Suppressor macrophage treated with lipopolysaccharide for 1 hour (primary cell): ENCODE measurements at regions not wholly inside any gene's neighbourhood (a gene's known extent, or its start where the extent isn't known, plus 50 kb on each side); places are given as distances from the start of the nearest gene placed in this dataset.

Experiments used
- DNase-seq, 3 donors: peaks; one replicate each; pipeline ENCODE4 v3.0.0-alpha.2; 2020 to 2022

DNA sequence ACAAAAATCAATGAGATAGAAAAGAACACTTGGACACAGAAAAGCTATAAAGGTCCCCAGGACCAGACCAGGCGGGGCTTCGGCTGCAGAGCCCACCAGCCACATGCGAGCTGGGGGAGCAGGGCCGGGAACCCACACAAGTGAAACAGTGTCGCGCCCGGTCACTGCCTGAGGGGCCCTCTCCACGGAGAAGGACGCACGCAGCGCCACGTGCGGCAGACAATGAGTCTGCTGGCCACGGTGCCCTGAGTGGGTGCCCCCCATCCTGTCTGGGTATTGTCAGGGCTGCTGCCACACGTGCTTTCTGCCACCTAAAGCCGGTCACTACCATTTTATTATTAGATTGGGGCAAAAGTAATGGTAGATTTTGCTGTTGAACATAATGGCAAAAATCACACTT, 207.9 kb upstream of the HDAC4 start:
- no peak for DNase-seq

DNA sequence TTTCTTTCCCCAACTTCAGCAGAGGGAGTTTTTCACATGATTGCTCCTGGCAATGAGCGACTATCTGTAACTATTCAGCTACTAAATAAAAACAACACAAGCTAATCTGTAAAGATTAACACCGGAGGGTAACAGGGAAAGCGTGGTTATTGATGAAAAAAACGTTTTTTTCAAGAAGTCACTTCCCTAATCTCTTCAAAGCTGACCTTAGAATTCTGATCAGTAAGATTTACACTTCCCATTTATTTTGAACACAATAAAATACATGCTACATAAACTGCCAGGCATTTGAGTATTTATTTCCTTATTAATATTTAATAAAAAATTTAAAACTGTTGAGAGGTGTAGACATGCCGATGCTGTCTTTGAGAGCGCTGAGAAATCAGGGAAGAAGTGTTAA, 207.4 kb upstream of the HDAC4 start:
- DNase-seq: peak in 1 of 3 donors; percentile 33

DNA sequence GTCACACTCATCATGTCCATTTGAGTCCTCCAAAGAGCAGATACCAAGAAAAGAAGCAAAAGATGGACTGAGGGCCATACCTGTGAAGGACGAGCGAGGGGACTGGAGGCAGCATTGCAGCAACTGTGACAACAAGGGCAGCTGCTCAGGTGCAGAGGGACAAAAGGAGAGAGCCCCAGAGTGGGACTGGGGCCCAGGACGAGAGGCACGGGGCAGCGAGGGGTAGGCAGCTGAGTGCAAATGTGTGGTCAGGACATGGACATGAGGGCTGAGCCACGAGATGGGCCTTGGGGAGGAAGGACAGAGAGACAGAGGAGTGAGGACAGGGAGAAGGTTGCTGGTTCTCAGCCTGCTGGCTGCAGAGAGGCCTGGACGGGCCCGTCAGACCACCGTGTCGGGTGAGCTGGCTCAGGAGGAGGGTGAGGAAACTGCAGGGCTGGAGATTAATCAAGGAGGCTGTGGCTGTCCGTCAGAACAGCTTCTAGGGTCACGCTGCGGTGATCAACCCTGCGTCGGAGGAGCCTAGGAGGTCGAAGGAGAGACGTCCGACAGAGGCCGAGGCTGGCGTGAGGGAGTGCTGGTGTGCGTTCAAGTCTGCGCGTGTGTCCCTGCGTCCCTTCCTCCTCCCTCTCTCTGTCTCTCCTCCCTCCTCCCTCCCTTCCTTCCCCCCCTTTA, 206.8 kb upstream of the HDAC4 start:
- DNase-seq: peak in 1 of 3 donors; percentile 24

DNA sequence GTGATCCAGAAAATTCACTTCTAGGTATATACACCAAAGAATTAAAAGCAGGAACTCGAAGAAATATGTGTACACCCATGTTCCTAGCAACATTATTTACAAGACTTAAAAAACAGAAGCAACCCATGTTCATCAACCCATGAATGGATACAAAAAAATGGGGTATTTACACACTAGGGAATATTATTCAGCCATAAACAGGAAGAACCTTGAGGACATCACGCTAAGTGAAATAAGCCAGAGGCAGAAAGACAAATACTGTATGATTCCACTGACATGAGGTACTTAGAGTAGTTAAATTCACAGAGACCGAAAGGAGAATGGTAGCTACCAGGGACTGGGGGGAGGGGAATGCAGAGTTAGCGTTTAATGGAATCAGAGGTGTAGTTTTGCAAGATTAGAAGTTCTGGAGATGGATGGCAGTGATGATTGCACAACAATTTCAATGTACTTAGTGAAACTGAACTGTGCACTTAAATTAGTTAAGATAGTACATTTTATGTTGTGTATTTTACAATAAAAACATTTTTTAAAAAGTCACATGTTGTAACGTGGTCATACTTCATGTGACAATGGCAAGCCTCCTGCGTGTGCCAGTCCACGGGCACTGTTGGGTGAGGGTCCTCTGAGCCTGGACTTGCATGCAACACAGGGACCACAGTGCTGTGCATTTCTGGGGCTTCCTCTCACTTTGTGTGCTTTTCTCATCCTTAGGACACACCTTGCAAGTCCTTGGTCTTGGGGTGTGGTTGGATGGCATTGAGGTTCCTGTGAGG, 206.1 kb upstream of the HDAC4 start:
- DNase-seq: peak; percentile 33 to 35 (median 34)

DNA sequence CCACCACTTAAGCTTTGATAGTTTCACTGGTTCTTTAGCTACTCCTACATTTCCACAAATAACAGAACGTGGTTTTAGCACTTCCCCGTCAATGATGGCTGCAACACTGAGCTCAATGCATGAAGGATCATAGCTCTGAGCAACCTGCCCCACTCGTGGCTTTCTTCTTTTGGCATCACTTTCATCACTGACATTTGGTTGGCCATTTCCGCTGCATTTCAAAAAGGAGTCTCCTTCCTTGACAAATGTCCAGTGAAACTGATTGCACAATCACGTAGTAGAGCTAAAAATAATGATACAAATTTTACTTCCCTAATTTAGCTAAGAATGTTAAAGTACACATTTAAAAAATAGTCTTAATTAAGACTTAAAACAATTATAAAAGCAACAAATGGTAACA, 205.2 kb upstream of the HDAC4 start:
- DNase-seq: peak; percentile 80 to 90 (median 88)

DNA sequence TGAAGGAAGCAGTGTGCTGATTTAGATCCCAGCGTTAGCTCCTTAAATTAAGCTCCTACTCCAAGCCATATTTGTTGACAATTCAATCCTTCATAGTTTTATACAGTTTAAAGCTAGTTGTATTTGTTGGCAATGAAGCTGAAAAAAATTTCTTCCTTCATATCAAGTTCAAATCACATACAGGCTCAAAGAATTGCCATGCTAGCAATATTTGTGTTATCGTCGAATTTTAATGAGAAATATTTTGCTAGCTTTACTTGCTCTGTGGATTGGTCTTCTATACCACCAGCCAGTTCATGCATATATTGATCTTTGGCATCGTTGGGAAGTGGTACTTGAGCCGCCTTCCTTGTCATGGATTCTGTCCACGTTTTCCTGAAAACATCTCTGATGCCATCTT, 204.6 kb upstream of the HDAC4 start:
- DNase-seq: no peak

DNA sequence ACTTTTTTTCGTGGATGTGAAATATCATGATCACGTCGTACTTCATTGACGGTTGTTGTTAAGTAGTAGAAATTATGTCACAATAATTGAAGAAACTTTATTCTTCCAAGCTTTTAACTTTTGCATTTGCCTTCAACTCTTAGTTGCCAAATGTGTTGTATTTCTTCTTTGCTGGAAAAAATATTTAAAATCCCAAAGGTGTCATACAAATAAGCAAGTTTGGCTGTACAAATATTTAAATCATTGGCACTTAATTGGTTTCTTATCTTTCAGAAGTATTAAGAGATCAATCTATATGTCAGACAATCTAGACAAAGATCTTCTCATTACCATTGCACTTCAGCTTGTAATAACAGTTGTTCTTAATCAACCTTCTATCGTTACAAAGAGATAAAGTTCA, 204.0 kb upstream of the HDAC4 start:
- no peak for DNase-seq

DNA sequence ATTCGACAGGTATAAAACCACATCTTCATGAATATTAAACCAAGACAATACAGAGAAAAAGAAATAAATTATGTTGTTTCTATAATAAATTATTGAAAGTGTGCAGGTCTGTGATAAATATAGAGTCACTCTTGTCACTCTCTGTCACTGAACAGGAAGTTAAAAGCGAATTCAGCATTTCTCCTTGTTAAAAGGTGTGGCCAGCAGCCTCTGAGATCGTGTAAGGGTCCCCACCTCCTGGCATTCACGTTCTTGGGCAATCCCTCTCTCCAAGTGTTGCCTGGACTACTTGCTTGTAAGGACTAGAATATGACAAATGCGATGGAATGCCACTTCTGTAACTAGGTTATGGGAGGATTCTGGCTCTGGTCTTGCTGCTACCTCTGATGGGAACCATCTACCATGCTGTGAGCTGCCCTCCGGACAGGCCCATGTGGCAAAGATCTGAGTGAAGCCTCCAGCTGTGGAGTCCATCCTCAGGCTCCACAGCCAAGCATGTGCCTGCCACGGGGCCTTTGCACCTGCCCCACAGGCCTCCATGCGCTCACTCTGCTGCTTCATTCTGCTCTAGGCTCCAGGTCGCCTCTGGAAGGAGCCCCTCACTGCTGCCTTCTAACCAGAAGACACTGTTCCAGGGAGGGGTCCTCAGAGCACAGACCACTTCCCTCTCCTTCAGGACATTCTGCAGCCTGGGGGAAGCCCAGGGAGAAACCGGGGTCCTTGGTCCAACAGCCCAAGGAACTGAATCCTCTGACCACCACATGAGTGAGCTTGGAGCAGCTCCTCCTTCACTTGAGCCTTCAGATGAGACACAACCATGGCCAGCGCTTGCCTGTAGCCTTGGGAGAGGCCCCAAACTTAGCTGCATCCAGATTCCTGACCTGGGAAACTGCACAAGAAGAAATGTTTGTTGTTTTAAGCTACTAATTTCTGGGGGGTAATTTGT, 202.9 kb upstream of the HDAC4 start:
- no peak for DNase-seq

DNA sequence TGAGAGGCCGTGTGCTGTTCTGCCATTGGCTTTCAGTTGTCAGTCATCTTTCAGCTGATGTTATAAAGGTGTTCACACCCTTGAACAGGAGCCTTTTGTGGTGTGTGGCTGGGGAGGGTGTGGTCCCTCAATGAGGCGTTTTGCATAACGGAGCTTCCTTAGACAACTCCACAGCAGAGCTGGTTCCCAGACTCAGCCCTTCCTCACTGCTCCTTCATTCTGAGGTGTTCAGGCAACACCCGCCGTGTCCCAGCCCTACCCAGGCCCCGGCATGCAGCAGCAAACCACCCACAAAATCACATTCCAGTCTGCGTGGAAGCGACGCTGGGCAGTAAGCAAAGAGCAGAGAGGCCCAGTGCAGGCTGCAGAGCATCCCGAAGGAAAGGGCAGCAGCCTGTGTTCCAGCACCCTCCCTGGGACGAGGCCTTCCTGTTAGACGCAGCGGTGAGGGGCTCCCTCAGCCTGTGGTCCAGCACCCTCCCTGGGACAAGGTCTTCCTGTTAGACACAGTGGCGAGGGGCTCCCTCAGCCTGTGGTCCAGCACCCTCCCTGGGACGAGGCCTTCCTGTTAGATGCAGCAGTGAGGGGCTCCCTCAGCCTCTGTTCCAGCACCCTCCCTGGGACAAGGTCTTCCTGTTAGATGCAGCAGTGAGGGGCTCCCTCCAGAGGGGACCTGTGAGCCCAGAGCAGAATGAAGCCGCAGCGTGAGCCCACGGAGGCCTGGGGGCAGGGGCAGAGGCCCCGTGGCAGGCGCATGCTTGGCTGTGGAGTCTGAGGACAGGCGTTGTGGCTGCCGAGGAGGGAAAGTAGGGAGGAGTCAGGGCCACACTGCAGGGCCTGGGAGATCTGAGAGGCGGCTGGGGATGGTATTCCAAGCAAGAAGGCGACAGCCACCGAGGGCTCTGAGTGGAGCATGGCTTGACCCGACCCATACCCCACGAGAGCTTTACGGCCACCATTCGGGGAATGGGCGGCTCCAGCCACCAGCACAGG, 201.8 kb upstream of the HDAC4 start:
- no peak for DNase-seq

DNA sequence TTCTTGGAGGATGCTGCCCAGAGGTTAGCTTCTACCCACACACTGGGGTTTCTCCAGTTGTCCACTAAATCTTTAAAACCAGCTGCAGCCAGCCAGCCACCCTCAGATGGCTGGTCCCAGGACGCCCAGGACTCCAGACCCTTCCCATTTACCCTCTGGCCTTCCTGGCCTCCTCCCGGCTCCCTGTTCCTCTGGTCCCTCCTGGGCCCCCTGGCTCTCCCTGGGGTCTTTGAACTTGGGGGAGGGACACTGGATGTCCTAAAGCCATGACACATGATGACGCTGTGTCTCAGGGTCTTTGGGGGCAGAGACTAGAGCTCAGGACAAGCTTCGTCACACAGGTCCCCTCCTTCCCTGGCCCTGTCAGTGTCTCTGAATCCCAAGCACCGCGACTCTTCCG, 201.1 kb upstream of the HDAC4 start:
- no peak for DNase-seq

DNA sequence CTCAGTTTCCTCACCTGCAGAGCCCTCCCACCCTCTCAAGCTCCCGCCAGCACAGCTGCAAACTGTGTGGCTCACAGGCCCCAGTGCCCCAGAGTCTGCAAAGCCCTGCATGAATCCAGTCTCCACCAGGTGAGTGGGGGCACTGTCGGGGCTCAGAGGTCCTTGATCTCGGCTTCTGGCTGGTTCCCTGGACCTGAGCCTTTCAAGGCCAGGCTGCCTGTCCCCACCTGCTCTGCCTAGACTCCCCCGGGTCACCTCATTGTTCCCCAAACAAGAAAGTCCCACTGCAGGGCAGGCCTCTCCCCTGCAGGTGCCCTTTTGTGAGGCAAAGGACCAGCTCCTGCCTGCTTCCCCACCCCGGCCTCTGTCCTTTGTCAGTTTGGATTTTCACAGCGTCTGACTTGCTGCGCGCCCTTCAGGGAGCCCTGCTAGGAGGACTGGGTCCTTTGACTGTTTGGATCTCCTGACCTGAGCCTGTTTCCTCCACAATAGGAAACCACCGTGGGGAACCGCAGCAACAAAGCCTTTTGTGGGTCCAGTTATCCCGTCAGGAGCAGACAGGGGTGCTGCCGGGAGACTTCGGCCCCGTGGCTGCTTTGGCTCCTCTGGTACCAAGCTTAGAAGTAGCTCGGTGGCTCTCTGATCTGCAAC, 200.5 kb upstream of the HDAC4 start:
- DNase-seq: no peak

DNA sequence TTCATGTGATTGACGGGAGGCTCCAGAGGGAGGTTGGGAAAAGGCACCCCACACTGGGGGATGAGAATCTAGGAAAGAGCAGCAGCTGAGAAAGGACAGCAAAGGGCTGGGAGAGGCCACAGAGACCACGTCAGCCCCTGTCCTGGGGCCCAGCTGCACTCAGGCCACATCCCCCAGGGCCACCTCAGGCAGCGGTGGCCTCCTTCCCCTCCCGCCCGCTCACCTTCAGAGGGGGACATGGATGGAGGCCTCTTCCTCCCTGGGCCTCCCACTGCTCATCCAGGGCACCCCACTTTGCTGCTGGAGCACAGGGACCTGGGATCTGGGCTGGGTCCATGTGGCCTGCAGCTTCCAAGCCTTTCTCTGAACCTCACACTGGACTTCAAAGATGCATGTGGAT, 199.8 kb upstream of the HDAC4 start:
- DNase-seq: no peak

DNA sequence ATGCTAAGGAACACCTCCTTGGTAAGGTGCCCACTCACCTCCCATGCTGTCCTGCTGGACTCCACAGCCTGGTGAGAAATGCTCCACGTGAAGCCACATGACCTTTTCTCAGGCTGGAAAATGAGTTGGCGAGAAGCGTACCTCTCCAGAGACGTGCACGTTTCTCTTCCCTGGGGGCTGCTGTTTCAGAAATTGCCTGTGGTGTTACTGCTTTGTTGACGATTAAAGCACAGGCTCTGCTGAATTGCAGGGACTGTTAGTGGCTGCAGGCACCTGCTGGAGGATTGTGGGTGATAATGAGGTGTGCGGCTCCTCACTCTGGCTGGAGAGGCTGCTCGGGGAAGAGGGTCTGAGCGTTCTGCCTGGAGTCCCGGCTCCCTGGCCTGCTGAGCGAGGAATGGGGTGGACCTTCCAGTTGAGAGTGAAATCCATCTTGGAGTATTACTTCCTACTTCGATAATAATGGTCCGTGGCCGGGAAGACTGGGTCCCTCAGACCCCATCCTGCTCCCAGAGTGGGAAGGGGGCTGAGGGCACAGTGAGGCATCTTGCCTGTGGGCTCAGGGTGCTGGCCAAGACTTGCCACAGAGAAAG, 199.3 kb upstream of the HDAC4 start:
- DNase-seq: no peak

DNA sequence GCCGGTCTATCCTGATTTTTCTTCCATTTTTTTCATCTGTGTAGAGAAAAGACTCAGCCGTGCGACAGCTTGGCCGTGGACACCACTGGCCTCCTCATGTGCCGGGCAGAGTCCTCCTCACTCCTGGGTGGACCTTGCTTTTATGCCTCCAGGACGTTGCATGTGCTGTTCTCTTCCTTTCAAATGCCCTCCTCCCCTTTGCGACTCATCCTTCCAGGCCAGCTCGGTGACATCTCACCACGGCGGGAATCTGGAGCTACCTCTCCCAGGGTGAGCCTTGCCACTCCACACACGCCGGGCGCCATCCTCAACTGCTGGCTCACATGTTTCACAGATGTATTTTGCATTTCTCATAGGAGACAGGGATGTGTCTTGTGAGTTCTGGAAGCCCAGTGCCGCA, 198.5 kb upstream of the HDAC4 start:
- no peak for DNase-seq

DNA sequence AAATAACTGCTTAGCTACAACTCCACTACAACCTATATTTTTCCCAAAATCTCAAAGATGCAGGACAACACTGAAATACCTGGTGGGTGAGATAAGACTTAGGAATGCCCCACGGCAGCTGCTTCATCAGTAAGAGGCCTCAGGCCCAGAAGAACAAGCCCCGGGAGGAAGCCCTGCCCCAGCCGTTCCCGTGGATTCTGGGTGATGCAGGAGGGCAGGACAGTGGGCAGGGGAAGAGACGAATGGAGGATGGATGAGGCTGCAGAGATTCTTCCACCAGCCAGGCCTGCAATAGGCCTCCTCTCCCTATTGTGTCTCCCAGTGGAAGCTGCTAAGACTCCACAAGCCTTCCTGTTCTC, 197.9 kb upstream of the HDAC4 start:
- DNase-seq: no peak

DNA sequence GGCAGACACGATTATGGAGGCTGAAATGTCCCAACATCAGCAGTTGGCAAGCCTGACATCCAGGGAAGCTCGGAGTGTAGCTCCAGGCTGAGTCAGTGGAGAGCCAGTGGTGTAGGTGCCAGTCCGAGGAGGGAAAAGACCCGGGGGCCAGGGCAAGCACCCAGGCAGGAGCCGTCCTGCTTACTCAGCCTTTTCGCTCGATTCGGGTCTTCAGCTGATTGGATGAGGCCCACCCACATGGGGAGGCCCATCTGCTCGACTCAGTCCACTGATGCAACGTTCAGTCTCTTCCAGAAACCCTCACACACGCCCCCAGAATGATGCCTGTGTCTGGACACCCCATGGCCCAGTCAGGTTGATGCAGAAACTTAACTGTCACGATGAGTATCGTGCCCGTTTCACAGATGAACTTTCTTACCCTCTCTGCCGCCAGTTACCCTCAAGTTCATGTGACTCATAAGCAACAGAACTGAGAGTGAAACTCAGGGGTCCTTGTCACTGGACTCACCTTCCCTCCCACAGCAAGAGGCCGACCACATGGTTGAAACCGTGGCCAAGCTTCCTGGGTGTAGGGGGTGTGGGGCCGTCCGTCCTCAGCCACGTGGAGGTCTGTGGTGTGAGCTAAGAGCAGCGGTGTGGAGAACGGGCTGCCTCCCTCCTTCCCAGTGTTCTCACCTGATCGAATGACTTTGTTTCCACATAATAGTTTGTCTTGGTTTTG, 197.4 kb upstream of the HDAC4 start:
- no peak for DNase-seq

DNA sequence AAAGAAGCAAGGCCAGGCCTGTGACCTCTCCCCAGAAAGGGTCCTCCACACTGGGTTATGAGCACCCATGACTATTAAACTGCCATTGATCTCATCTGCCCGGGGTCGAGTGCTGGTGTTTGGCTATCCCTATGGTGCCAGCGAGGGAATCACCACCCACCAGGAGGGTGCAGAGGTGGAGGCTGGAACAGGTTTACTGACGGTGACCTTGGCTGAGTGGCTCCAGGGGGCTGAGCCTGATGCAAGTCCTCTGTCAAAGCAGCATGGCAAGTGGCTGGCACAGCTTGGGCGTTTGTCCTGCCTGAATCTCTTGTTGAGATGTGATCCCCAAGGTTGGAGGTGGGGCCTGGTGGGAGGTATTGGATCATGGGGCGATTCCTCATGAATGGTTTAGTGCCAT, 196.4 kb upstream of the HDAC4 start:
- DNase-seq: no peak

DNA sequence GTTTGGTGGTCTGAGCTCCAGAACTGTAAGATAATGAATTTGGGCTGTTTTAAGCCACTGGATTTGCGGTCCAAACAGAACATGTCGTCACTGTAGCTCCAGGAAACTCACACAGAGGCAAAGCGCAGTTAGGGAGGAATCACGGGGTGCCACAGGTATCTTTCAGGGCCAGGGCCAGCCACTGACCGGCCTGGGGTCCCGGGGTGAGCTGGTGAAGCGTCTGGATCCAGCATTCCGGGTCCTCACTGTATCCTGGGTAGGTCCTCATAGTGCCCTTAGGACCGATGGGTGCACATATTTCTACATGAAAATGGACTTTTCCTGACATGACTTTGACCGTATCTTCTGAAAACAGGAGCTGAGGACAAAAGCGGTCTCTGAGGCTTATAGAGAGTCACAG, 196.0 kb upstream of the HDAC4 start:
- no peak for DNase-seq

DNA sequence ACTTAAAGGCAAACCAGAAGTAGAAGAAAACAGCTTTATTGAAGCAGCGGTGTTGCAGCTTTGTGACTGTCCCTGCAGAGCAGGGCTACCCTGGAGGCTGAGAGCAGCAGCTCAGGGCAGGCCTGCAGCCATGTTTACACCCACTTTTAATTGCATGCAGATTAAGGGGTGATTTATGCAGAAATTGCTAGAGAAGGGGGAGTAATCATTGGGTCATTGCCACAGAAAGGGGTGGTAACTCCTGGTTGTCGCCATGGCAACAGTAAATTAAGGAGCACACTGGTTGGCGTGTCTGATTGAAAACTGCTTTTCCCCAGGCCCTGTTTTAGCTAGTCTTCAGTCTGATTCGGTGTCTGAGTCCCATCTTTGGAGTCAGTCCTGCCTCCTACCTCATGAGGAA, 195.4 kb upstream of the HDAC4 start:
- DNase-seq: no peak

DNA sequence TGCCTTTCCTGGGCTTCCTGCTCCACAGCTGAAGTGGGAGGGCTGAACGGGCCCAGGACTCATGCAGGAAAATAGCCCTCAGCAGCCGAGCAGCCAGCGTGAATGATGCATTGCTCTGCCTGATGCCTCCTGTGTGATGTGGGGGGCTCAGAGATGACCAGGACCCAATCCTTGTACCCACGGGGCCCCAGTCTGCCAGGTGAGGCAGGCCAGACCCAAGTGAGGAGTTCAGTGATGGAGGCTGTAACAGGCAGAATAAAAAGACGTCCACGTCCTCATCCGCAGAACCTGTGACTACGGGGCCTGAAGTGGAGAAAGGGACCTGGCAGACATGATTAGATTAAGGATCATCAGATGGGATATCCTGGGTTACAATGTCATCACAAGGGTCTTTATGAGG, 194.9 kb upstream of the HDAC4 start:
- DNase-seq: no peak
